Right lobe of liver (tissue), 6 donors: ENCODE measurements at regions not wholly inside any gene's neighbourhood (a gene's known extent, or its start where the extent isn't known, plus 50 kb on each side); places are given as distances from the start of the nearest gene placed in this dataset.

Source experiments
- ATAC-seq, 4 donors: fragments of 200-7000 bp; cut with Tn5 transposase; one replicate each; pipeline ENCODE4 v1.9.1; 2020; ENCODE audit warnings: mild to moderate bottlenecking in 4 of 4, moderate library complexity in 4 of 4
- DNase-seq, 3 donors: peaks; one replicate each; pipeline ENCODE4 v3.0.0-alpha.2; 2020
- H3K27ac ChIP-seq, 3 donors: fragments of 200-600 bp; one replicate each; pipeline ENCODE4 v1.8.0; 2022
- H3K27me3 ChIP-seq, 2 donors: fragments of 200-600 bp; one replicate each; pipeline ENCODE4 v1.8.0; 2022
- H3K36me3 ChIP-seq, 4 donors: fragments of 200-600 bp; sonication (generic) in 1 of 4; one replicate each; pipeline versions ENCODE4 v1.5.1 to v1.8.0; 2017 to 2022; ENCODE audit warnings: control low read depth in 1 of 4
- H3K4me1 ChIP-seq, 4 donors: fragments of 200-600 bp; sonication (generic) in 1 of 4; one replicate each; pipeline versions ENCODE4 v1.5.1 to v1.8.0; 2017 to 2022; ENCODE audit warnings: control low read depth in 1 of 4
- H3K4me3 ChIP-seq, 3 donors: fragments of 200-600 bp; one replicate each; pipeline ENCODE4 v1.8.0; 2022
- H3K9me3 ChIP-seq, 4 donors: fragments of 200-600 bp; sonication (generic) in 1 of 4; one replicate each; pipeline versions ENCODE4 v1.5.1 to v1.8.0; 2017 to 2022; ENCODE audit warnings: control low read depth in 1 of 4
- CTCF ChIP-seq, 4 donors: fragments of 200-600 bp in 3 of 4; fragments of 450-650 bp in 1 of 4; IDR thresholded peaks; one replicate each; pipeline versions ENCODE4 v1.5.1 to v1.8.0; 2016 to 2022; ENCODE audit warnings: antibody characterized with exemption in 4 of 4, mild to moderate bottlenecking in 2 of 4
- POLR2A ChIP-seq: fragments of 450-650 bp; IDR thresholded peaks from one replicate; pipeline ENCODE4 v1.6.1; 2017; ENCODE audit warnings: antibody characterized with exemption, mild to moderate bottlenecking
- WGBS: methylation state at CpG from one replicate; pipeline ENCODE4 v1.1.6; 2018; ENCODE audit warnings: low coverage, low lambda C conversion rate; ENCODE audit not compliant: insufficient coverage; ENCODE audit errors: missing lambda C conversion rate; 5-methylcytosine and 5-hydroxymethylcytosine counted together
- intact Hi-C, 2 donors: fragments of 100-400 bp; cut with DNase I; formaldehyde crosslinking; loops; one replicate each; pipeline versions ENCODE4 v1.11.2 to v1.14.1; 2022
- donor health status: DM: no; HTN: yes; CAD: no.
- donor health status: DM: no; HTN: no; CAD: no.
- donor health status: DM: no; HTN: no; CAD: no.
- donor health status: DM: no; HTN: yes; CAD: no.
- donor health status: DM: no; HTN: yes; CAD: no.

- DNase-seq (no peak), ATAC-seq (no peak)
- 49% methylated on average over 4 of the region's 4 CpGs for WGBS
- no peak for TF ChIP-seq POLR2A
- no peak for TF ChIP-seq CTCF (IDR thresholded peaks at IDR 0.05)
- Histone ChIP-seq H3K27ac (no peak overlapping the region), H3K36me3 (no peaks in the 10 kb centered on the region), H3K27me3 (no peaks in the 10 kb centered on the region), H3K4me3 (no peak overlapping the region), H3K9me3 (no peaks in the 10 kb centered on the region), H3K4me1 (no peaks in the 10 kb centered on the region)
- intact Hi-C loops: no loop called here
Observed at GRCh38 chr11:26782220-26782965, 60.5 kb upstream of the SLC5A12 start.

- Histone ChIP-seq H3K36me3 (no peaks in the 10 kb centered on the region), H3K4me3 (no peak overlapping the region), H3K27ac (no peak overlapping the region), H3K27me3 (no peaks in the 10 kb centered on the region), H3K9me3 (no peaks in the 10 kb centered on the region), H3K4me1 (no peaks in the 10 kb centered on the region)
- DNase-seq (no peak), ATAC-seq (no peak)
- intact Hi-C loops: no loop called here
- WGBS: 87% methylated on average over 3 of the region's 3 CpGs
- TF ChIP-seq CTCF (IDR thresholded peaks at IDR 0.05) (no peak), POLR2A (no peak)
Observed at GRCh38 chr11:26783997-26784396, 62.1 kb upstream of the SLC5A12 start.

- H3K9me3 ChIP-seq: no peaks in the 10 kb centered on the region
- no peaks in the 10 kb centered on the region for H3K36me3 ChIP-seq
- intact Hi-C loops: no loop called here
- no peaks in the 10 kb centered on the region for H3K4me1 ChIP-seq
- ATAC-seq (no peak), DNase-seq (no peak)
- 45% methylated on average over 3 of the region's 3 CpGs for whole genome bisulfite sequencing
- no peak overlapping the region for H3K4me3 ChIP-seq
- TF ChIP-seq CTCF (IDR thresholded peaks at IDR 0.05) (no peak), POLR2A (no peak)
- no peaks in the 10 kb centered on the region for H3K27me3 ChIP-seq
- no peak overlapping the region for H3K27ac ChIP-seq
Observed at GRCh38 chr11:26790738-26791137, 68.9 kb upstream of the SLC5A12 start.

GRCh38 chr11:26792941-26793340 is 71.1 kb upstream of the SLC5A12 start:
- no peak for ATAC-seq
- no peak overlapping the region for H3K27ac ChIP-seq
- no peaks in the 10 kb centered on the region for H3K9me3 ChIP-seq
- no peaks in the 10 kb centered on the region for H3K27me3 ChIP-seq
- no peak for DNase-seq
- H3K4me3 ChIP-seq: no peak overlapping the region
- intact Hi-C loops: no loop called here
- no peaks in the 10 kb centered on the region for H3K36me3 ChIP-seq
- H3K4me1 ChIP-seq: no peaks in the 10 kb centered on the region
- TF ChIP-seq CTCF (IDR thresholded peaks at IDR 0.05): no peak
- TF ChIP-seq POLR2A: no peak

GRCh38 chr11:26793487-26793886 is 71.6 kb upstream of the SLC5A12 start:
- Histone ChIP-seq H3K27me3 (no peaks in the 10 kb centered on the region), H3K36me3 (no peaks in the 10 kb centered on the region), H3K27ac (no peak overlapping the region), H3K4me3 (no peak overlapping the region), H3K4me1 (no peaks in the 10 kb centered on the region), H3K9me3 (no peaks in the 10 kb centered on the region)
- ATAC-seq: no peak
- DNase-seq: no peak
- 77% methylated on average over 3 of the region's 3 CpGs for WGBS
- intact Hi-C loops: no loop called here
- TF ChIP-seq POLR2A: no peak
- TF ChIP-seq CTCF (IDR thresholded peaks at IDR 0.05): no peak
